Heart right ventricle (tissue), 16 donors: ENCODE measurements at regions not wholly inside any gene's neighbourhood (a gene's known extent, or its start where the extent isn't known, plus 50 kb on each side); places are given as distances from the start of the nearest gene placed in this dataset.

Source experiments
- ATAC-seq, 8 donors: fragments of 200-7000 bp; cut with Tn5 transposase; one replicate each; pipeline ENCODE4 v1.9.1; 2020; ENCODE audit warnings: mild to moderate bottlenecking in 8 of 8, moderate library complexity in 8 of 8, moderate number of reproducible peaks in 1 of 8
- DNase-seq, 2 donors: peaks; one replicate each; pipeline ENCODE4 v3.0.0-alpha.2; 2020
- H3K27ac ChIP-seq, 10 donors: fragments of 200-600 bp; sonication (generic) in 2 of 10; one replicate each; pipeline versions ENCODE4 v1.5.0 to v1.8.0; 2020 to 2022; ENCODE audit warnings: mild to moderate bottlenecking in 3 of 10
- H3K27me3 ChIP-seq, 7 donors: fragments of 200-600 bp; one replicate each; pipeline ENCODE4 v1.8.0; 2021 to 2022; ENCODE audit warnings: mild to moderate bottlenecking in 2 of 7
- H3K36me3 ChIP-seq, 9 donors: fragments of 200-600 bp; sonication (generic) in 1 of 9; one replicate each; pipeline versions ENCODE4 v1.5.0 to v1.8.0; 2020 to 2022; ENCODE audit warnings: mild to moderate bottlenecking in 2 of 9
- H3K4me1 ChIP-seq, 9 donors: fragments of 200-600 bp; sonication (generic) in 1 of 9; one replicate each; pipeline versions ENCODE4 v1.5.0 to v1.8.0; 2020 to 2022; ENCODE audit warnings: mild to moderate bottlenecking in 4 of 9
- H3K4me3 ChIP-seq, 10 donors: fragments of 200-600 bp; sonication (generic) in 2 of 10; one replicate each; pipeline versions ENCODE4 v1.5.0 to v1.8.0; 2020 to 2022; ENCODE audit warnings: mild to moderate bottlenecking in 7 of 10, moderate library complexity in 2 of 10
- H3K9me3 ChIP-seq, 11 donors: fragments of 200-600 bp in 10 of 11; sonication (generic) in 2 of 11; one replicate each; pipeline versions ENCODE4 v1.5.0 to v1.8.0; 2013 to 2022; ENCODE audit warnings: mild to moderate bottlenecking in 2 of 11, control low read depth in 1 of 11, moderate library complexity in 1 of 11
- CTCF ChIP-seq, 9 donors: fragments of 200-600 bp; sonication (generic) in 2 of 9; IDR thresholded peaks; one replicate each; pipeline versions ENCODE4 v1.5.0 to v1.8.0; 2021 to 2022; ENCODE audit warnings: antibody characterized with exemption in 9 of 9, mild to moderate bottlenecking in 5 of 9, moderate library complexity in 1 of 9
- WGBS, 2 donors: extraction: QIAGEN DNeasy Blood & Tissue Kit; methylation state at CpG; one replicate each; pipeline ENCODE4 v1.1.7; 2013; ENCODE audit warnings: inconsistent platforms in 1 of 2; 5-methylcytosine and 5-hydroxymethylcytosine counted together
- intact Hi-C, 10 donors: fragments of 100-400 bp; cut with DNase I; formaldehyde crosslinking; loops; one replicate each; pipeline versions ENCODE4 v1.11.1 to v1.14.2; 2022
- donor health status: Arrhythmogenic right ventricular cardiomyopathy.
- donor health status: ischemic (EF 13 %, LVEDD 7.1; RV severe dilation, severe dysfunction).
- donor health status: healthy with polysubstance abuse.
- donor health status: DM: no; HTN: yes; CAD: no.
- donor health status: DM: no; HTN: no; CAD: no.
- donor health status: ischemic (EF 25% LVEDD 6.9; RV normal size, moderate dysfunction).
- donor health status: ischemic (EF 25% LVEDD 5.7; RV mildly dilated, moderate dysfunction).
- donor health status: healthy.
- donor health status: DM: yes; HTN: yes; CAD: no.
- donor health status: Ischemic cardiomyopathy.
- donor health status: ischemic (EF 35%, LVEDD 5.7; RV mildly dilated, moderate dysfunction).
- donor health status: nonischemic (EF 11% LVEDD 7.7; RV severe dilation, severe dysfunction).
- donor health status: DM: yes; HTN: yes; CAD: no.
- donor health status: PGD.
- donor health status: ischemic (EF 29% LVEDD 5.4; RV normal size, mild dysfunction).
- donor health status: nonischemic (EF 23%, LVEDD 6.1; RV moderate dilation, normal function).

GRCh38 chr18:30350263-30350662, 692.3 kb downstream of the DSC3 start:
- intact Hi-C loops = loop anchor here in 1 of 10 donors (10.0 kb wide), 1 partner anchor 535 kb away; no protein-coding TSS in a partner anchor
- 63% methylated on average over 1 of the region's 1 CpG for WGBS, 2 donors
- no peak for DNase-seq
- no peaks in the 10 kb centered on the region for H3K36me3 ChIP-seq
- no peaks in the 10 kb centered on the region for H3K4me1 ChIP-seq
- no peak overlapping the region for H3K4me3 ChIP-seq
- ATAC-seq = no peak
- no peak overlapping the region for H3K27ac ChIP-seq
- TF ChIP-seq CTCF (IDR thresholded peaks at IDR 0.05) = no peak
- no peaks in the 10 kb centered on the region for H3K27me3 ChIP-seq
- H3K9me3 ChIP-seq = peaks cover 0 to 18% (median 0%) of the 10 kb centered on the region in 11 donors

- H3K4me3 ChIP-seq = no peak overlapping the region
- ATAC-seq (no peak), DNase-seq (no peak)
- WGBS, 2 donors = 68 to 79% methylated on average over 2 of the region's 2 CpGs
- TF ChIP-seq CTCF (IDR thresholded peaks at IDR 0.05) = no peak
- H3K27me3 ChIP-seq = no peaks in the 10 kb centered on the region
- intact Hi-C loops = no loop called here
- no peaks in the 10 kb centered on the region for H3K36me3 ChIP-seq
- no peak overlapping the region for H3K27ac ChIP-seq
- peaks cover 0 to 15% (median 0%) of the 10 kb centered on the region in 11 donors for H3K9me3 ChIP-seq
- H3K4me1 ChIP-seq = no peaks in the 10 kb centered on the region
These were observed 699.5 kb downstream of the DSC3 start for GRCh38 chr18:30343090-30343489.

GRCh38 chr18:30342675-30343074, 699.9 kb downstream of the DSC3 start:
- ATAC-seq = no peak
- TF ChIP-seq CTCF (IDR thresholded peaks at IDR 0.05) = no peak
- DNase-seq = no peak
- Histone ChIP-seq H3K4me1 (no peaks in the 10 kb centered on the region), H3K27me3 (no peaks in the 10 kb centered on the region), H3K4me3 (no peak overlapping the region), H3K9me3 (peaks cover 0 to 11% (median 0%) of the 10 kb centered on the region in 11 donors), H3K27ac (no peak overlapping the region), H3K36me3 (no peaks in the 10 kb centered on the region)
- intact Hi-C loops = no loop called here
- WGBS, 2 donors = 72 to 75% methylated on average over 2 of the region's 2 CpGs

GRCh38 chr18:30334781-30335180, 707.8 kb downstream of the DSC3 start:
- Histone ChIP-seq H3K4me1 (no peaks in the 10 kb centered on the region), H3K27me3 (no peaks in the 10 kb centered on the region), H3K36me3 (no peaks in the 10 kb centered on the region), H3K27ac (no peak overlapping the region), H3K4me3 (no peak overlapping the region), H3K9me3 (no peaks in the 10 kb centered on the region)
- 79 to 95% methylated on average over 7 of the region's 7 CpGs for WGBS, 2 donors
- ATAC-seq = no peak
- intact Hi-C loops = loop anchor here in 1 of 10 donors (5.0 kb wide), 1 partner anchor 1232 kb away; no protein-coding TSS in a partner anchor
- no peak for DNase-seq
- no peak for TF ChIP-seq CTCF (IDR thresholded peaks at IDR 0.05)
